HUES64 (cell line): ENCODE measurements at regions not wholly inside any gene's neighbourhood (a gene's known extent, or its start where the extent isn't known, plus 50 kb on each side); places are given as distances from the start of the nearest gene placed in this dataset.

ENCODE experiments used
- H3K27ac ChIP-seq: 2 replicates; pipeline ENCODE4 v1.7.0; 2013; ENCODE audit warnings: low read depth, low read length, inconsistent platforms
- H3K27me3 ChIP-seq: 2 replicates; pipeline ENCODE4 v1.6.1; 2013; ENCODE audit warnings: mild to moderate bottlenecking, low read length; ENCODE audit not compliant: insufficient read depth
- H3K36me3 ChIP-seq: 2 replicates; pipeline ENCODE4 v1.6.1; 2013; ENCODE audit warnings: mild to moderate bottlenecking, low read length; ENCODE audit not compliant: insufficient read depth
- H3K4me1 ChIP-seq: 2 replicates; pipeline ENCODE4 v1.6.1; 2013; ENCODE audit warnings: mild to moderate bottlenecking, low read length, moderate library complexity; ENCODE audit not compliant: insufficient read depth
- H3K4me3 ChIP-seq: 2 replicates; pipeline ENCODE4 v1.5.1; 2013; ENCODE audit warnings: mild to moderate bottlenecking, low read length, moderate library complexity
- H3K9ac ChIP-seq: 2 replicates; pipeline ENCODE4 v1.6.1; 2013; ENCODE audit warnings: mild to moderate bottlenecking, low read depth, low read length
- H3K9me3 ChIP-seq: 2 replicates; pipeline ENCODE4 v1.6.1; 2013; ENCODE audit warnings: low read depth, low read length; ENCODE audit not compliant: insufficient read depth
- WGBS: fragments of 150-250, 120-280 bp; methylation state at CpG from one replicate; pipeline ENCODE4 v1.1.7; 2013; ENCODE audit warnings: missing lambda C conversion rate; 5-methylcytosine and 5-hydroxymethylcytosine counted together

DNA sequence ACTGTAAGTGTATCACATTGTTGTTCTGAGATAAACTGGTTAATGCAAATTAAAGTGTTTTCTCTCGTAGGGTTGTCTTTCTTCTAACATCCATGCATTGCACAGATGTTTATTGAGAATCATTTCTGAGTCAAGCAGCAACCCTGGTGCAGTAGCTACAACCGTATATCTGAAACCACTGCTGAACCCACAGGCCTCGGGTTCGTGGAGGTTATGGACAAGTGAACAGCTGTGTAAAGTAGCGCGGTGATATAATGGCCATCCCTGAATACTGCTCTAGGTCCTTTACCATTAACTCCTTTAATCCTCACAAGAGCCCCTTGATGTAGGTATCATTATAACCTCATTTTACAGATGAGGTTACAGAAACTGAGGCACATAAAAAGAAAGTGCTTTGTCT, 486.1 kb upstream of the TMEM132C start:
- WGBS = 68% methylated on average over 4 of the region's 6 CpGs
- Histone ChIP-seq H3K4me3 (no peak overlapping the region), H3K27me3 (no peaks in the 10 kb centered on the region), H3K4me1 (0 out of 2 replicates have a peak, but pooled peaks cover 2% of the 10 kb centered on the region), H3K9me3 (no peaks in the 10 kb centered on the region), H3K9ac (no peak overlapping the region), H3K27ac (no peak overlapping the region), H3K36me3 (no peaks in the 10 kb centered on the region)

DNA sequence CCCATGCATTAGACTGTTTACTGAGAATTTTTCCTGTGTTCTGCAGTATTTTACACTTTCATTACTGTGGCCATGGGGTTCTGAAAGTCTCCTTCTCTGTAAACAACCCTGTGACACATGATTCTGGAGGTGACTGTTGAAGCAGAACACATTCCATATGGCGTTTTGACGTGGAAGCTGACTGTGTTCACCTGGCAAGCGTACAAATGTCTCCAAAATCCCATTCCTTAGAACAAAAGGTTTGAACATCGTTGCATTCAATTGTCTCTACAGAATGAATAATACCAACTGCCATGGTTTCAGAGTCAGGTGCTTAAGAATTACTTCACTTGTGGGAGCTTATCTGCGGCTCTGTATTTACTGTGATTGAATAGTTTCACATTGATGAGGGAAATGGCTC, 485.6 kb upstream of the TMEM132C start:
- Histone ChIP-seq H3K4me3 (no peak overlapping the region), H3K27ac (no peak overlapping the region), H3K9ac (no peak overlapping the region), H3K36me3 (no peaks in the 10 kb centered on the region), H3K27me3 (no peaks in the 10 kb centered on the region), H3K4me1 (0 out of 2 replicates have a peak, but pooled peaks cover 2% of the 10 kb centered on the region), H3K9me3 (no peaks in the 10 kb centered on the region)
- 94% methylated on average over 5 of the region's 5 CpGs for WGBS

DNA sequence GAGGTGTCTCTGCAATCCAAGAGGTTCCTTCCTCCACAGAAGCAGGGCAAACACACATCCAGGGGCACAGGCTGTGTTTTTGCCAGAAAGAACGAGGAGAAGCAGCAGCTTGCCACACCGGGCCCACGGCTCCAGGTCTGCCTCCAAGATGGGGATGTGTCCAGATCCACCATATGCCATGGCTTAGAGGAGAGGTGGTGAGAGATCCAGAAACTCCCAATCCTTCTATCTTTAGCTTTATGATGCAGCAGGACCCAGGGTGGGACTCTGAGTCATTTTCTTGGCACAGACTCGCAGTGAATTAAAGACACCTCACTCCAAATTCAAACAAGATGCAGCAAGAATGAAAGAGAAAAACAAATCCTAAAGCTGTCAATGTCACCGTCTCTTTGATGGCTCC, 481.4 kb upstream of the TMEM132C start:
- 78% methylated on average over 5 of the region's 5 CpGs for WGBS
- H3K4me1 ChIP-seq = 0 out of 2 replicates have a peak, but pooled peaks cover 2% of the 10 kb centered on the region
- H3K27me3 ChIP-seq = no peaks in the 10 kb centered on the region
- no peak overlapping the region for H3K4me3 ChIP-seq
- no peaks in the 10 kb centered on the region for H3K9me3 ChIP-seq
- no peak overlapping the region for H3K27ac ChIP-seq
- H3K36me3 ChIP-seq = no peaks in the 10 kb centered on the region
- H3K9ac ChIP-seq = no peak overlapping the region

GRCh38 chr12:127785986-127786590, 480.9 kb upstream of the TMEM132C start:
- Histone ChIP-seq H3K9me3 (no peaks in the 10 kb centered on the region), H3K4me3 (no peak overlapping the region), H3K9ac (no peak overlapping the region), H3K4me1 (0 out of 2 replicates have a peak, but pooled peaks cover 2% of the 10 kb centered on the region), H3K36me3 (no peaks in the 10 kb centered on the region), H3K27me3 (no peaks in the 10 kb centered on the region), H3K27ac (no peak overlapping the region)
- WGBS = 79% methylated on average over 6 of the region's 8 CpGs

DNA sequence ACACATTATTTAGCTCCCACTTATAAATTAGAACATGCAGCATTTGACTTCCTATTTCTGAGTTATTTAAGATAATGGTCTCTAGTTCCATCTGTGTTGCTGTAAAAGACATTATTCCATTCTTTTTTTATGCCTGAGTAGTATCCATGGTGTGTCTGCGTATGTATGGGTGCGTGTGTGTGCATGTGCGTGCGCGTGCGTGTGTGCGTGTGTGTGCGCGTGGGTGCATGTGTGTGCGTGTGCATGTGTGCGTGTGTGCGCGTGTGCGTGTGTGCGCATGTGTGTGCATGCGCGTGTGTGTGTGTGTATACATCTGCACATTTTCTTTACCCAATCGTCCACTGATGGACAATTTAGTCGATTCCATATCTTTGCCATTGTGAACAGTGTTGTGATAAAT, 479.4 kb upstream of the TMEM132C start:
- WGBS = 84% methylated on average over 17 of the region's 19 CpGs
- 0 out of 2 replicates have a peak, but pooled peaks cover 2% of the 10 kb centered on the region for H3K4me1 ChIP-seq
- no peaks in the 10 kb centered on the region for H3K36me3 ChIP-seq
- no peaks in the 10 kb centered on the region for H3K27me3 ChIP-seq
- H3K27ac ChIP-seq = no peak overlapping the region
- no peak overlapping the region for H3K9ac ChIP-seq
- H3K4me3 ChIP-seq = no peak overlapping the region
- H3K9me3 ChIP-seq = no peaks in the 10 kb centered on the region

DNA sequence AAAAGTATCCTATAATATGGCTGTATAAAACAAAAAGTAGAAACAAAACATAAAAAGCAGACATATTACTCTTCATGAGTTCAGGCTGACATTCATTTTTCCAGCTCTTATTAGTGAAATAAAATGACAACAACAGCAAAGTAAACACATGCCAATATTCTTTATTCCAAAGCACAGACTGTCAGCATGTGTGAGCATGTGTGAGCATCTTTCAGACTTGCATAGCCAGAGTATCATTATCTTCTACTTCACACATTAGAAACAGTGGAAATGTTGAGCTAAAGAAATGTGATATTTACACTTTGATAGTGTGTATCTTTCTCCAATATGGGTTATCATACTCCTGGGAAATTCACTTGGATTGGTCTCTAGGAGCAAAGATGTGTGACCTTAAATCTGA, 476.6 kb upstream of the TMEM132C start:
- Histone ChIP-seq H3K27me3 (no peaks in the 10 kb centered on the region), H3K9ac (no peak overlapping the region), H3K27ac (no peak overlapping the region), H3K4me1 (0 out of 2 replicates have a peak, but pooled peaks cover 2% of the 10 kb centered on the region), H3K4me3 (no peak overlapping the region), H3K9me3 (no peaks in the 10 kb centered on the region; the same call in 1 of the 2 replicates), H3K36me3 (no peaks in the 10 kb centered on the region)

DNA sequence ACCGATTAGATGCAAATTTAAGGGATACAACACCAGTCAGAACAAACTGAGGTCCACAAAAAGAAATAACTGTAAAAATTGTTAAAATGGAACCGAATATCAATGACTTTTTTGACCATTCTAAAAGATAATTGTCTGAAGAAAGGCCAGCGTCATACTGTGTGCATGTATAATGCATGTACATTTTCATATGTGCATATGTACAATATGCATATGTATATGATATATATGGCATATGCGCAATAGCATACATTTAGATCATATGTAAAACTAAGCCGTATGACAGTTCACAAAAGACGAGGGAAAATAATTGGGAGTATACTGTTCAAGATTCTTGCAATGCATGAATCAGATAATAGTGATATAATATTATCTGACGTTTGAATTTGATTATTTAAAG, 475.8 kb upstream of the TMEM132C start:
- WGBS = 80% methylated on average over 5 of the region's 7 CpGs
- H3K4me3 ChIP-seq = no peak overlapping the region
- H3K36me3 ChIP-seq = no peaks in the 10 kb centered on the region
- H3K9me3 ChIP-seq = peaks cover 6% of the 10 kb centered on the region; the same call in 1 of the 2 replicates
- H3K9ac ChIP-seq = no peak overlapping the region
- H3K4me1 ChIP-seq = no peaks in the 10 kb centered on the region
- H3K27ac ChIP-seq = no peak overlapping the region
- no peaks in the 10 kb centered on the region for H3K27me3 ChIP-seq

- Histone ChIP-seq H3K9me3 (peaks cover 6% of the 10 kb centered on the region; the same call in 1 of the 2 replicates), H3K27me3 (no peaks in the 10 kb centered on the region), H3K9ac (no peak overlapping the region), H3K4me1 (0 out of 2 replicates have a peak, but pooled peaks cover 5% of the 10 kb centered on the region), H3K27ac (no peak overlapping the region), H3K4me3 (no peak overlapping the region), H3K36me3 (no peaks in the 10 kb centered on the region)
- 95% methylated on average over 3 of the region's 3 CpGs for WGBS
Observed at GRCh38 chr12:127797918-127798317, 469.1 kb upstream of the TMEM132C start.

- 96% methylated on average over 6 of the region's 6 CpGs for WGBS
- Histone ChIP-seq H3K27me3 (no peaks in the 10 kb centered on the region), H3K4me3 (no peak overlapping the region), H3K9me3 (no peaks in the 10 kb centered on the region), H3K9ac (no peak overlapping the region), H3K36me3 (no peaks in the 10 kb centered on the region), H3K27ac (no peak overlapping the region), H3K4me1 (0 out of 2 replicates have a peak, but pooled peaks cover 5% of the 10 kb centered on the region)
Observed at GRCh38 chr12:127802271-127802670, 464.7 kb upstream of the TMEM132C start.

GRCh38 chr12:127803545-127803944, 463.4 kb upstream of the TMEM132C start:
- WGBS = 88% methylated on average over 3 of the region's 3 CpGs
- no peak overlapping the region for H3K4me3 ChIP-seq

DNA sequence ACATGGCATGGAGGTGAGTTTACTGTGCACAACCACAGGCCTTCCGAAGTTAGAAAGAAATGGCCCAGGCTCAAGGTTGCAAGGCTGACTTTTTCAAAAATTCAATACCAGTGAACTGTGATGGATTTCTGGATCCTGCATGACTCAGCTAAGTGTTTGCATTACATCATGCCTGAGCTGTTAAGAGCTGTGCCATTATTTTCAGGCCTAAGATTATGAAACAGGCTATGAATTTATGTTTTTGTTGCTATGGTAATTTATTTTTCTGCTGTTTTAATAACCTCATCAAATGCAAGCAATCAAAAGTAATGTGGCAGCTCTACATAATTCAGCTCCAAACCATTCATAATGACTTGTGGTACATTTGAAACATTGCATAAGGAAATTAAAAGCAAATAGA, 457.7 kb upstream of the TMEM132C start:
- Histone ChIP-seq H3K9me3 (no peaks in the 10 kb centered on the region), H3K4me3 (no peak overlapping the region), H3K27ac (no peak overlapping the region), H3K27me3 (no peaks in the 10 kb centered on the region), H3K9ac (no peak overlapping the region), H3K36me3 (no peaks in the 10 kb centered on the region), H3K4me1 (peaks cover 9% of the 10 kb centered on the region; the same call in 1 of the 2 replicates)
- WGBS = 94% methylated on average over 1 of the region's 1 CpG

More at GRCh38 chr12:127803545-127803944, 463.4 kb upstream of the TMEM132C start:
- Histone ChIP-seq H3K27ac (no peak overlapping the region), H3K36me3 (no peaks in the 10 kb centered on the region), H3K9ac (no peak overlapping the region), H3K27me3 (no peaks in the 10 kb centered on the region), H3K9me3 (no peaks in the 10 kb centered on the region), H3K4me1 (0 out of 2 replicates have a peak, but pooled peaks cover 5% of the 10 kb centered on the region)
